ENCODE measurements at regions not wholly inside any gene's neighbourhood (a gene's known extent, or its start where the extent isn't known, plus 50 kb on each side); places are given as distances from the start of the nearest gene placed in this dataset.

- peaks cover 19% of the 10 kb centered on the region for H3K4me1 ChIP-seq (ENCODE audit: low read length)
- 0 out of 2 replicates have a peak, but pooled peaks cover 3% of the 10 kb centered on the region for H3K27me3 ChIP-seq (ENCODE audit: low read length)
- no peak overlapping the region for H3K9ac ChIP-seq (ENCODE audit: low read length)
- no peak overlapping the region for H3K27ac ChIP-seq (ENCODE audit: low read length)
- no peak overlapping the region for H3K4me3 ChIP-seq (ENCODE audit: low read length)
- no peak overlapping the region for H3K4me2 ChIP-seq (ENCODE audit: low read depth, low read length, poor library complexity, severe bottlenecking)
- no peaks in the 10 kb centered on the region; the same call in 1 of the 2 replicates for H4K20me1 ChIP-seq (ENCODE audit: insufficient read depth, low read depth, low read length)
- no peaks in the 10 kb centered on the region for H3K79me2 ChIP-seq (ENCODE audit: low read length)
- no peaks in the 10 kb centered on the region for H3K36me3 ChIP-seq (ENCODE audit: insufficient read depth, low read length)
- H2AFZ ChIP-seq (ENCODE audit: low read length) = no peak overlapping the region
- H3K9me2 ChIP-seq (replicated peaks; ENCODE audit: insufficient read depth, low read length) = no peaks in the 10 kb centered on the region
- H3K9me3 ChIP-seq (ENCODE audit: low read length) = no peaks in the 10 kb centered on the region
- DNase-seq = no peak
Observed at GRCh38 chr3:194938845-194939531, 253.3 kb downstream of the FAM43A start.

DNA sequence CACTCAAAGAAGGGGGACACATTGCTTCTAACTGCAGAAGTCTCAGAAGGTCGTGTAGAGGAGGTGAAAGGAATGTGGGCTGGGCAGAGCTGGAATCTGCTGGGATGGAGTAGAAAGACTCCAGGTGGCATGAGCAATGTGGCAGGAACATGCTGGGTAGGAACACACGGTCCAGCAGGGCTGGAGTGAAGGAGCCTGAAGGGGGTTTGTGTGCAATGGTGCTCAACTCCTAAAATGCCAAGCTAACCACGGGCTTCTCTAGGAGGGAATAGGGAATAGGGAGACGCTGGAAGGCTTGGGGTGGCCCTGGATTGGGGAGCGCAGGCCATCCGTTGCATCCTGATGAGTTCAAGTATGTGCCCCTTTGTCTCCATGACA, 253.8 kb downstream of the FAM43A start:
- no peaks in the 10 kb centered on the region for H3K36me3 ChIP-seq (ENCODE audit: insufficient read depth, low read length)
- H2AFZ ChIP-seq (ENCODE audit: low read length) = no peak overlapping the region
- no peak for DNase-seq

DNA sequence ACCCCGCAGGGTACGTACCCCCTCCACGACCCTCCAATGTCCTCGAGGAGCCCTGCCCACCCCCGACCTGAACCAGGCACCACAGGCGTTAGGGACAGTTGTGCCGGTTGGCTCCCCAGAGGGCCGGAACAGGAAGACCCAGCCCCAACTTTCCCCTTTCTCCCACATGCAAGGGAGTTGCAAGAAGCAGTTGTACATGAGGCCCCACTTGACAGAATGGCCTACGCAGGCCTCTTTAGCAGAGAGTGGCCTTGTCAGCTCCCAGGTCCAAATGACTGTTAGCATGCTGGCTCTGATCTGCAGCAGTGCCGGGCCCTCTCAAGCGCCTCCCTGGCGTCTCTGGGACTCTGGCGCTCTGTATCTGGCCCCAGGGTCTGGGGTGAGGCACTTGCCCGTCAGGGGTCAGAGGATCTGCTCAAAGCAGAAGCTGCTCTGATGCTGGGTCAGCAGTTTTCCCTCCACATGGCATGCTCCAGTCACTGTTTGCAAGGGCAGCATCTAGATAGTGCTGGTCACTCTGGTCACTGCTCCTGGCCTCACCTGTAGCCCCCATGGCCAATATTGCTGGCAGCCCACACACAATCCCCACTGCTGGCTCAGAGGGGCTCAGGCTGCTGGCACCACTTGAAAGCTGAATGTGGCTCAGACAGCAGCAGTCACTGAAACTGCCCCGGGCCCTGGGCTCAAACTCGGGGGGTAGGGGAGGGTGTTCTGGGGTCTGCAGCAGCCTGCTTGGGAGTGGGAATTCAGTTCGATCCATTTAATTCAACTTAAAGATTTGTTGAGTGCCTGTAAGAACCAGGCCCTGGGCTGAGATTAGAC, 254.5 kb downstream of the FAM43A start:
- Histone ChIP-seq H3K9ac (ENCODE audit: low read length) (no peak overlapping the region), H2AFZ (ENCODE audit: low read length) (no peak overlapping the region), H3K27ac (ENCODE audit: low read length) (no peak overlapping the region), H3K27me3 (ENCODE audit: low read length) (no peaks in the 10 kb centered on the region), H3K4me3 (ENCODE audit: low read length) (no peak overlapping the region), H4K20me1 (ENCODE audit: insufficient read depth, low read depth, low read length) (no peaks in the 10 kb centered on the region; the same call in 1 of the 2 replicates), H3K9me3 (ENCODE audit: low read length) (no peaks in the 10 kb centered on the region), H3K4me2 (ENCODE audit: low read depth, low read length, poor library complexity, severe bottlenecking) (no peak overlapping the region), H3K79me2 (ENCODE audit: low read length) (no peaks in the 10 kb centered on the region), H3K4me1 (ENCODE audit: low read length) (peaks cover 19% of the 10 kb centered on the region), H3K9me2 (replicated peaks; ENCODE audit: insufficient read depth, low read length) (no peaks in the 10 kb centered on the region), H3K36me3 (ENCODE audit: insufficient read depth, low read length) (no peaks in the 10 kb centered on the region)
- no peak for DNase-seq

More for the DNA sequence above, 253.8 kb downstream of the FAM43A start:
- Histone ChIP-seq H3K4me1 (ENCODE audit: low read length) (peaks cover 19% of the 10 kb centered on the region), H4K20me1 (ENCODE audit: insufficient read depth, low read depth, low read length) (no peaks in the 10 kb centered on the region; the same call in 1 of the 2 replicates), H3K79me2 (ENCODE audit: low read length) (no peaks in the 10 kb centered on the region), H3K9ac (ENCODE audit: low read length) (no peak overlapping the region), H3K9me3 (ENCODE audit: low read length) (no peaks in the 10 kb centered on the region), H3K27me3 (ENCODE audit: low read length) (no peaks in the 10 kb centered on the region), H3K27ac (ENCODE audit: low read length) (no peak overlapping the region), H3K4me2 (ENCODE audit: low read depth, low read length, poor library complexity, severe bottlenecking) (no peak overlapping the region), H3K9me2 (replicated peaks; ENCODE audit: insufficient read depth, low read length) (no peaks in the 10 kb centered on the region), H3K4me3 (ENCODE audit: low read length) (no peak overlapping the region)

GRCh38 chr3:194941360-194941955, 255.8 kb downstream of the FAM43A start:
- H3K4me2 ChIP-seq (ENCODE audit: low read depth, low read length, poor library complexity, severe bottlenecking) = no peak overlapping the region
- no peak overlapping the region for H3K9ac ChIP-seq (ENCODE audit: low read length)
- DNase-seq = no peak
- no peaks in the 10 kb centered on the region; the same call in 1 of the 2 replicates for H4K20me1 ChIP-seq (ENCODE audit: insufficient read depth, low read depth, low read length)
- no peaks in the 10 kb centered on the region for H3K9me2 ChIP-seq (replicated peaks; ENCODE audit: insufficient read depth, low read length)
- no peak overlapping the region for H3K27ac ChIP-seq (ENCODE audit: low read length)
- no peaks in the 10 kb centered on the region for H3K9me3 ChIP-seq (ENCODE audit: low read length)
- no peaks in the 10 kb centered on the region for H3K36me3 ChIP-seq (ENCODE audit: insufficient read depth, low read length)
- H3K4me3 ChIP-seq (ENCODE audit: low read length) = no peak overlapping the region
- peaks cover 10% of the 10 kb centered on the region for H3K4me1 ChIP-seq (ENCODE audit: low read length)
- H3K79me2 ChIP-seq (ENCODE audit: low read length) = no peaks in the 10 kb centered on the region
- no peaks in the 10 kb centered on the region for H3K27me3 ChIP-seq (ENCODE audit: low read length)
- no peak overlapping the region for H2AFZ ChIP-seq (ENCODE audit: low read length)

- no peak overlapping the region for H3K9ac ChIP-seq (ENCODE audit: low read length)
- no peaks in the 10 kb centered on the region for H3K9me2 ChIP-seq (replicated peaks; ENCODE audit: insufficient read depth, low read length)
- no peak overlapping the region for H3K27ac ChIP-seq (ENCODE audit: low read length)
- H3K4me3 ChIP-seq (ENCODE audit: low read length) = no peak overlapping the region
- peaks cover 10% of the 10 kb centered on the region for H3K4me1 ChIP-seq (ENCODE audit: low read length)
- no peak for DNase-seq
- no peaks in the 10 kb centered on the region for H3K27me3 ChIP-seq (ENCODE audit: low read length)
- no peaks in the 10 kb centered on the region for H3K9me3 ChIP-seq (ENCODE audit: low read length)
- H3K4me2 ChIP-seq (ENCODE audit: low read depth, low read length, poor library complexity, severe bottlenecking) = no peak overlapping the region
- H3K36me3 ChIP-seq (ENCODE audit: insufficient read depth, low read length) = no peaks in the 10 kb centered on the region
- no peak overlapping the region for H2AFZ ChIP-seq (ENCODE audit: low read length)
- H3K79me2 ChIP-seq (ENCODE audit: low read length) = no peaks in the 10 kb centered on the region
- H4K20me1 ChIP-seq (ENCODE audit: insufficient read depth, low read depth, low read length) = no peaks in the 10 kb centered on the region; the same call in 1 of the 2 replicates
Observed at GRCh38 chr3:194941956-194942511, 256.4 kb downstream of the FAM43A start.

- no peaks in the 10 kb centered on the region; the same call in 1 of the 2 replicates for H4K20me1 ChIP-seq (ENCODE audit: insufficient read depth, low read depth, low read length)
- H3K9me2 ChIP-seq (replicated peaks; ENCODE audit: insufficient read depth, low read length) = no peaks in the 10 kb centered on the region
- no peak overlapping the region for H2AFZ ChIP-seq (ENCODE audit: low read length)
- H3K4me3 ChIP-seq (ENCODE audit: low read length) = no peak overlapping the region
- no peak overlapping the region for H3K27ac ChIP-seq (ENCODE audit: low read length)
- H3K36me3 ChIP-seq (ENCODE audit: insufficient read depth, low read length) = no peaks in the 10 kb centered on the region
- no peaks in the 10 kb centered on the region for H3K27me3 ChIP-seq (ENCODE audit: low read length)
- no peak overlapping the region for H3K4me2 ChIP-seq (ENCODE audit: low read depth, low read length, poor library complexity, severe bottlenecking)
- no peak overlapping the region for H3K9ac ChIP-seq (ENCODE audit: low read length)
- no peaks in the 10 kb centered on the region for H3K79me2 ChIP-seq (ENCODE audit: low read length)
- H3K9me3 ChIP-seq (ENCODE audit: low read length) = no peaks in the 10 kb centered on the region
- DNase-seq = no peak
- peaks cover 10% of the 10 kb centered on the region for H3K4me1 ChIP-seq (ENCODE audit: low read length)
Observed at GRCh38 chr3:194944526-194944925, 258.8 kb downstream of the FAM43A start.

- H4K20me1 ChIP-seq (ENCODE audit: insufficient read depth, low read depth, low read length) = no peaks in the 10 kb centered on the region; the same call in 1 of the 2 replicates
- no peaks in the 10 kb centered on the region for H3K9me3 ChIP-seq (ENCODE audit: low read length)
- no peak overlapping the region for H2AFZ ChIP-seq (ENCODE audit: low read length)
- no peak for DNase-seq
- no peak overlapping the region for H3K4me2 ChIP-seq (ENCODE audit: low read depth, low read length, poor library complexity, severe bottlenecking)
- H3K36me3 ChIP-seq (ENCODE audit: insufficient read depth, low read length) = no peaks in the 10 kb centered on the region
- no peaks in the 10 kb centered on the region for H3K27me3 ChIP-seq (ENCODE audit: low read length)
- peaks cover 10% of the 10 kb centered on the region for H3K4me1 ChIP-seq (ENCODE audit: low read length)
- no peak overlapping the region for H3K27ac ChIP-seq (ENCODE audit: low read length)
- H3K9ac ChIP-seq (ENCODE audit: low read length) = no peak overlapping the region
- no peak overlapping the region for H3K4me3 ChIP-seq (ENCODE audit: low read length)
- H3K9me2 ChIP-seq (replicated peaks; ENCODE audit: insufficient read depth, low read length) = no peaks in the 10 kb centered on the region
- H3K79me2 ChIP-seq (ENCODE audit: low read length) = no peaks in the 10 kb centered on the region
Observed at GRCh38 chr3:194945508-194945907, 259.8 kb downstream of the FAM43A start.

DNA sequence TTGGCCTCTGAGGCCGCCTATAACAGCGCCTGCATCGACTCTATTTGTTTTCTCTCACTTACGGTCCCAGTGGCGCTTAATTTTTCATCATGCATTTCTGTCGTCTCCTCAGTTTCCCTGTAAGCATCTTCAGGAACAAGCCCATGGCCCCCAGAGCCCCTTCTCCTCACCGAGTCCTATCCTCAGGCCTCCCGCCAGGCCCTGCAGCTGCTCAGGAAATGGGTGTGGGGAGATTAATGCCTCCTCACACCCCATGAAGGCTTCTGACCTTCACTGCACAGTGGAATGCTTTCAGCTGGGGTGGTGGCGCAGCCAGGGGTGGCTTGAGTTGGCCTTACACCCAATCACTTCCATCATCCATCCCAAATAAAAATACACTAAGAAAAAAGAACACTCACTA, 260.4 kb downstream of the FAM43A start:
- H4K20me1 ChIP-seq (ENCODE audit: insufficient read depth, low read depth, low read length) = no peaks in the 10 kb centered on the region; the same call in 1 of the 2 replicates

More for the DNA sequence above, 260.4 kb downstream of the FAM43A start:
- no peak overlapping the region for H3K27ac ChIP-seq (ENCODE audit: low read length)
- peaks cover 10% of the 10 kb centered on the region for H3K4me1 ChIP-seq (ENCODE audit: low read length)
- H3K36me3 ChIP-seq (ENCODE audit: insufficient read depth, low read length) = no peaks in the 10 kb centered on the region
- no peaks in the 10 kb centered on the region for H3K9me2 ChIP-seq (replicated peaks; ENCODE audit: insufficient read depth, low read length)
- H3K79me2 ChIP-seq (ENCODE audit: low read length) = no peaks in the 10 kb centered on the region
- no peak overlapping the region for H3K4me3 ChIP-seq (ENCODE audit: low read length)
- no peak overlapping the region for H3K9ac ChIP-seq (ENCODE audit: low read length)
- no peaks in the 10 kb centered on the region for H3K9me3 ChIP-seq (ENCODE audit: low read length)
- no peak for DNase-seq
- no peak overlapping the region for H3K4me2 ChIP-seq (ENCODE audit: low read depth, low read length, poor library complexity, severe bottlenecking)
- H3K27me3 ChIP-seq (ENCODE audit: low read length) = no peaks in the 10 kb centered on the region
- H2AFZ ChIP-seq (ENCODE audit: low read length) = no peak overlapping the region
